ENCODE measurements at regions not wholly inside any gene's neighbourhood (a gene's known extent, or its start where the extent isn't known, plus 50 kb on each side); places are given as distances from the start of the nearest gene placed in this dataset.

DNA sequence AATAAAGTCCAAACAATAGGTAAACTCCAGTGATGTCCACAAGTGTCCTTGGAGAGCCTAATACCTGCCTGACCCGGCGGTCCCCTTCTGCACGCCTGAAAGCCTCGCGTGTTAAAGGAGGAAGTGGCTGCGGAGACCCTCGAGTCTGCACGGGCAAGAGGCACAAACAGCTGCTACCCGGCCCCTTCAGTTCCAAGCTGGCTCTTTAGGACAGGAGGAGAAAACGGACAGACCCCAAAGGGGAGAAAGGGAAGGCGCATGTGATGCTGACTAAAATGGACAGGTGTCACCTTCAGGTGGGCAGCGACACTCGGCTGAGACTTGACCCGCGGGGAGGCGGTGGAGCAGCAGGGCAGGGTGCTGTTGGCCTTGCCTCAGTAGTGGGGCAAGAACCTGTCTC, 102.7 kb upstream of the TENM3 start:
- no peaks in the 10 kb centered on the region for H3K27me3 ChIP-seq (replicated peaks; ENCODE audit: control insufficient read depth, insufficient read depth, low read length)

GRCh38 chr4:182141061-182141460, 102.1 kb upstream of the TENM3 start:
- peaks cover 28% of the 10 kb centered on the region for H3K36me3 Mint-ChIP-seq (ENCODE audit: insufficient read depth, unreplicated experiment)
- ChIA-PET POLR2A (no interaction called here), CTCF (no interaction called here)
- H3K27me3 Mint-ChIP-seq (ENCODE audit: insufficient read depth, unreplicated experiment): no peaks in the 10 kb centered on the region
- TF ChIP-seq, protein P1, sequence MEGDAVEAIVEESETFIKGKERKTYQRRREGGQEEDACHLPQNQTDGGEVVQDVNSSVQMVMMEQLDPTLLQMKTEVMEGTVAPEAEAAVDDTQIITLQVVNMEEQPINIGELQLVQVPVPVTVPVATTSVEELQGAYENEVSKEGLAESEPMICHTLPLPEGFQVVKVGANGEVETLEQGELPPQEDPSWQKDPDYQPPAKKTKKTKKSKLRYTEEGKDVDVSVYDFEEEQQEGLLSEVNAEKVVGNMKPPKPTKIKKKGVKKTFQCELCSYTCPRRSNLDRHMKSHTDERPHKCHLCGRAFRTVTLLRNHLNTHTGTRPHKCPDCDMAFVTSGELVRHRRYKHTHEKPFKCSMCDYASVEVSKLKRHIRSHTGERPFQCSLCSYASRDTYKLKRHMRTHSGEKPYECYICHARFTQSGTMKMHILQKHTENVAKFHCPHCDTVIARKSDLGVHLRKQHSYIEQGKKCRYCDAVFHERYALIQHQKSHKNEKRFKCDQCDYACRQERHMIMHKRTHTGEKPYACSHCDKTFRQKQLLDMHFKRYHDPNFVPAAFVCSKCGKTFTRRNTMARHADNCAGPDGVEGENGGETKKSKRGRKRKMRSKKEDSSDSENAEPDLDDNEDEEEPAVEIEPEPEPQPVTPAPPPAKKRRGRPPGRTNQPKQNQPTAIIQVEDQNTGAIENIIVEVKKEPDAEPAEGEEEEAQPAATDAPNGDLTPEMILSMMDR (IDR thresholded peaks at IDR 0.05; ENCODE audit: insufficient read depth in 1 of 2, low read depth in 1 of 2, low read length in 1 of 2, severe bottlenecking in 1 of 2, unreplicated experiment in 1 of 2): no peak
- peak overlapping the region; percentile 16 for H3K4me3 Mint-ChIP-seq (ENCODE audit: unreplicated experiment)
- H3K36me3 ChIP-seq (ENCODE audit: control insufficient read depth, insufficient read depth, low read length): no peaks in the 10 kb centered on the region
- H3K27me3 ChIP-seq (replicated peaks; ENCODE audit: control insufficient read depth, insufficient read depth, low read length): no peaks in the 10 kb centered on the region
- H3K4me1 Mint-ChIP-seq (ENCODE audit: low read depth, unreplicated experiment): no peaks in the 10 kb centered on the region
- H3K4me1 ChIP-seq: peaks cover 7% of the 10 kb centered on the region
- no peak overlapping the region for H3K4me3 ChIP-seq (ENCODE audit: low read depth, low read length)
- H3K9me3 ChIP-seq: no peaks in the 10 kb centered on the region
- DNase-seq: no peak
- intact Hi-C loops (cut with micrococcal nuclease; ENCODE audit: unreplicated experiment): loop anchor here (5.0 kb wide), 1 partner anchor 66 kb away; no protein-coding TSS in a partner anchor
- H3K9me3 Mint-ChIP-seq (ENCODE audit: unreplicated experiment): no peaks in the 10 kb centered on the region
- H3K27ac Mint-ChIP-seq (ENCODE audit: unreplicated experiment): no peak overlapping the region
- BruUV-seq (replicated peaks): no TSS peak

More for the DNA sequence above, 102.7 kb upstream of the TENM3 start:
- intact Hi-C loops (cut with micrococcal nuclease; ENCODE audit: unreplicated experiment): loop anchor here (5.0 kb wide), 1 partner anchor 67 kb away; no protein-coding TSS in a partner anchor
- H3K4me1 Mint-ChIP-seq (ENCODE audit: low read depth, unreplicated experiment): no peaks in the 10 kb centered on the region
- no peaks in the 10 kb centered on the region for H3K27me3 Mint-ChIP-seq (ENCODE audit: insufficient read depth, unreplicated experiment)
- Histone ChIP-seq H3K4me3 (ENCODE audit: low read depth, low read length) (no peak overlapping the region), H3K36me3 (ENCODE audit: control insufficient read depth, insufficient read depth, low read length) (no peaks in the 10 kb centered on the region), H3K4me1 (peaks cover 7% of the 10 kb centered on the region), H3K9me3 (no peaks in the 10 kb centered on the region)
- no peak overlapping the region for H3K27ac Mint-ChIP-seq (ENCODE audit: unreplicated experiment)
- ChIA-PET CTCF (no interaction called here), POLR2A (no interaction called here)
- no peaks in the 10 kb centered on the region for H3K9me3 Mint-ChIP-seq (ENCODE audit: unreplicated experiment)
- TF ChIP-seq, protein P1 (IDR thresholded peaks at IDR 0.05; ENCODE audit: insufficient read depth in 1 of 2, low read depth in 1 of 2, low read length in 1 of 2, severe bottlenecking in 1 of 2, unreplicated experiment in 1 of 2): no peak
- peaks cover 24% of the 10 kb centered on the region for H3K36me3 Mint-ChIP-seq (ENCODE audit: insufficient read depth, unreplicated experiment)
- BruUV-seq (replicated peaks): no TSS peak
- no peak overlapping the region for H3K4me3 Mint-ChIP-seq (ENCODE audit: unreplicated experiment)
- DNase-seq: no peak

GRCh38 chr4:182142176-182143085, 100.8 kb upstream of the TENM3 start:
- Mint-ChIP-seq H3K27ac (ENCODE audit: unreplicated experiment) (peak overlapping the region; percentile 98), H3K4me1 (ENCODE audit: low read depth, unreplicated experiment) (peaks cover 7% of the 10 kb centered on the region), H3K36me3 (ENCODE audit: insufficient read depth, unreplicated experiment) (peaks cover 28% of the 10 kb centered on the region), H3K27me3 (ENCODE audit: insufficient read depth, unreplicated experiment) (no peaks in the 10 kb centered on the region), H3K4me3 (ENCODE audit: unreplicated experiment) (peak overlapping the region; percentile 86), H3K9me3 (ENCODE audit: unreplicated experiment) (no peaks in the 10 kb centered on the region)
- ChIA-PET POLR2A (no interaction called here), CTCF (interaction anchor here (0.6 kb wide), 1 partner anchor 168 kb away, joined by 3 read pairs; no protein-coding TSS in a partner anchor)
- no peaks in the 10 kb centered on the region for H3K27me3 ChIP-seq (replicated peaks; ENCODE audit: control insufficient read depth, insufficient read depth, low read length)
- peak; percentile 55 to 56 for DNase-seq
- peak overlapping the region; percentile 90 for H3K4me3 ChIP-seq (ENCODE audit: low read depth, low read length)
- TF ChIP-seq, protein P1 (IDR thresholded peaks at IDR 0.05; ENCODE audit: insufficient read depth in 1 of 2, low read depth in 1 of 2, low read length in 1 of 2, severe bottlenecking in 1 of 2, unreplicated experiment in 1 of 2): peak in 1 of 2 experiments; percentile 7
- H3K9me3 ChIP-seq: no peaks in the 10 kb centered on the region
- no TSS peak for BruUV-seq (replicated peaks)
- intact Hi-C loops (cut with micrococcal nuclease; ENCODE audit: unreplicated experiment): loop anchor here (1.0 to 5.0 kb wide), 3 partner anchors 65 to 134 kb away; no protein-coding TSS in a partner anchor
- peaks cover 21% of the 10 kb centered on the region for H3K4me1 ChIP-seq
- H3K36me3 ChIP-seq (ENCODE audit: control insufficient read depth, insufficient read depth, low read length): no peaks in the 10 kb centered on the region

Measured in Caco-2 (cell line).